ENCODE measurements at regions not wholly inside any gene's neighbourhood (a gene's known extent, or its start where the extent isn't known, plus 50 kb on each side); places are given as distances from the start of the nearest gene placed in this dataset.
"Not testable (repeated sequence)": the region's sequence is repeated elsewhere in the genome, so short reads cannot be mapped to it uniquely, and the experiment has no call there.

DNA sequence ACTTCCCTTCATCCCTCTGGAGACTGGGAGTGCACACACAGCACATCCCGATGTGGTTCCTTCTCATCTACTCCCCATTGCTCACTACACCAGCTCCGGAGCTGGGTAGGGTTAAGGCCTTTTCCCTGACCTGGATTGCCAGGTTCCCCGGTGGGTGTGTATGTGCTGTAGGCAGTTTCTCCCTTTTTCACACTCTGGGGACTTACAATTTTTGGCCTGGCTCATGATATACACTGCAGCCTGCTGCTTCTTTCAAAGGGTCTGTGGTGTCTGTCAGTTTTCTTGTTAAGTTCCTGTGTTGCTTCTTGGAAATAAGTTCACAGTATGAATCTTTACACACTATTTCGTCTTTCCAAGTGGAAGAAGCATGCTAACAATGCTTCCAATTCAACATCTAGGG, 405.5 kb downstream of the UTRN start:
- DNase-seq, result no peak

- not testable (repeated sequence) for DNase-seq
These were observed 406.9 kb downstream of the UTRN start for GRCh38 chr6:144692050-144692449.

DNA sequence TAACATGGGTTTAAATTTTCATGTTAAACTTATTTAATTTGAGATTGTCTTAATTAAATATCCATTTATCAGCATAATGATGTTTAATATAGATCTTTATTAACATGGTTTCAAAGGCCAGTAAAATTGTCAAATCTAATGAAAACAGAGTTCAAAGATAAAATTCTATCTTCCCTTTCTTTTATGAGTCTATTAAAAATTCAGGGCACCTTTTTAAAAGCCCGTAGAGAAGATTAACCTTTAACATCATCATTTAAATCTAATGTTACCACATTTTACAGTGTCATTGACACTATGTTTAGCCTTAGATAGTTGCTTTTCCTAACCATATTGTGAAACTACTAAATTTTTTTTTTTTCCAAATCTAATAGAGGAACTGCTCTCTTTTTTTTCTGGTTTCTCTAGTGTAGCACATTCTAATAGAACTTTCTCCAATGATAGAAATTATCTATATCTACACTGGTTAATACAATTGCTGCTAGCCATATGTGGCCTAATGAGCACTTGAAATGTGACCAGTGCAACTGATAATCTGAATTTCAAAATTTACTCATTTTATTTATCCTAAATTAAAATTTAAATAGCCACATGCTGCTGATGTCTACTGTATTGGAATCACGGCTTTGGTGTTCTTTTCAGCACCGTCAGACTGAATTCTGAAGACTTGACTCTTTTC, 410.9 kb downstream of the UTRN start:
- DNase-seq, result no peak

DNA sequence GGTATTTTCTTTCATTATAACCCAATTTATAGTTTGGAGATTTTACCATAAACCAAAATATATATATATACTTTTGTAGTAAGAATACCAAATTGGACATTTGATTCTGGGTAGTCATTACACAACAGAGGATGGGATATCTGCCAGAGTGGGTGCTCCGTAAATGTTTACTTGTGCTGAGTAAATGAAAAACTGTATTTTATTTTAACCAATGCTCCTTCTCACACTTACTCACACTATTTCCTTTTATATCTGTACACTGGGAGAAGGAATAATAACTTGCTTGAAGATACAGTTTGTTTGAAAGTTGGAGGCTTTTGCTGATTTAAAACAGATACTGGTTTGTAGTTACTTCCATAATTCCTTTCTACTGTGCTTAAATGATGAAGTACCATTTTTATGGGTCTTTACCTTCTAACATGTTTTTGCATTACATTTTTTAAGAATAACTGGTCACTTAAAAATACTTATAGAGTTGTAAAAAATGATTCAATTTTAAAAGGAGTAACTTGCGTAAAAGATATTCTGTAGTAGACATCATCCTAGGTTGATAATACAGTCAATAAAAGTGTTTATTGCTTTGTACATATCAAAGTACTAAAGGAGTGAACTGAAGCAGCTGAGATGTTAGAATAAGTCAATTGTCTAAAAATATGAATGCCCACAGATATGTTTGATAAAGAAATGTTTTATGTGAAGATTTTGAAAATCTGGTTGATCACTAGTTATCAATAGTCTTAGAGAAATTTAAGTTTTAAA, 411.7 kb downstream of the UTRN start:
- DNase-seq, result no peak

DNA sequence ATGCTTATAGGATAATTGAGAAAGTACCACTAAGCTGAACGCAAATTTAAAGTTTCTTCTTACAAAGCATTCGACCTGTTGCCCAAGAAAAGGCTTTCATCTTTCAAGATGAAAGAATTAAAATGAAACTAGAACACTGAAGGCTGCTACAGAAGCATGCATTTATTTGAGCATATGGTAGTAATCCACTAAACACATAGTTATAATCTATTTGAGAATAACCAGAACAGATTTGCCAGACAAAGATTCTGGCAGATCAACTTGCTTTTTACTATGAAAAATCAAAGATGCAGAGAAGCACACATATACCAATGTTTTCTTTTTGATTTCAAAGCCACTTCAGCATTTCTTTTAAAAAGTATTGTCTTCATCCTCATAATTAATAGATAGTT, 412.2 kb downstream of the UTRN start:
- DNase-seq, result no peak

DNA sequence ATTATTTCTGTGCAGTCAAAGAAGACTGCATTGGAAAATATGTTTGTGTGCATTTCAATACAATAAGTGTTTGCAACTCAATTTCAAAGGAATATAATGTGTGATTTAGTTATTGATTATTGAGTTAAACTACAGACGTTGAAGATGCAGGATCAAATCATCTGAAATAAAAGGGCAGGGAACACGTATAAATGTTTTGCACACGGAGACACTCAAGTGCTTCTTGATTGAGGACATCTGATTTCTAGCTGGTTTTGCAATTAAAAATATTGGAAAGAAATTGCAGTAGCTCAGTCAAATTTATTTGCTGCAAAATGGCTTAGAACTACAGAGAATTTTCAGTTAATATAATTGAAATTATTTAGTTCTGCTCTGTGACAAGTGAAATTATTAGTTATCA, 412.7 kb downstream of the UTRN start:
- no peak for DNase-seq

- no peak for DNase-seq
These were observed 417.6 kb downstream of the UTRN start for GRCh38 chr6:144702781-144703180.

GRCh38 chr6:144710207-144710606, 425.1 kb downstream of the UTRN start:
- no peak for DNase-seq

DNA sequence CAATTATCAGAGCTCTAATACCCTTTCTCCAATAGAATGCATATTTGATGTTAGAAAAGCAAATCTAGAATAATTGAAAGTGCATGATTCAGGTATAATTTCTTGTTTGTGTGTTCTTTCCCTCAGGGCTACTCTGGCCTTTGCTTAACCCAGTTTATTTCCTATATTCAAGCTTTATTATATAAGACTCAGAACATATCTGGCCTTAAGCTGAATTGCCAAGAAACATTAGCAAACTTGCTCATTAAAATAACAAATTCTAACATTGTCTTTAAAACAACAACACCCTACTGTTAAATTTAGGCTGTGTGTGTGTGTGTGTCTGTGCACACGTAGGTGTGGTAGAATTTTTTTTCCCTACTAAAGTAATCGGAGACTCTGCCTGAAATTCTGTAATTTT, 426.5 kb downstream of the UTRN start:
- no peak for DNase-seq

DNA sequence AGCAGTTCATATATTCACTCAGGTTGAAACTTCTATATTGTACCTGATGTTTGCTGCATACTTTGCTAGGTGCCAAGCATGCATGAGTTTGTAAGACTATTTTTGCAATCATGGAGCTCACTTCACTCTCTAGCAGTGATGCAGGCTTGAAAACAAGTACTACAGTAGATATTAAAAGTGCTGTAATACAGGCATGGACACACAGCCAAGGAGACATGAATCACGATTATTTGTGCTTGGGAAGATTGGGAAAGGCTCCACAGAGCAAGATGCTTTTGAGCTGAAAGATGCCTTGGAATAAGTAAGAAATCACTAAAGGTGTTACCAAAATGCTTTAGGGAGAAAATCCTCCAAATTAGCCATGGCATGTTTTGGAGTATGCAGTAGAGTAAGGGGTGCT, 427.4 kb downstream of the UTRN start:
- DNase-seq, result no peak

GRCh38 chr6:144714021-144714712, 429.0 kb downstream of the UTRN start:
- DNase-seq, result no peak

DNA sequence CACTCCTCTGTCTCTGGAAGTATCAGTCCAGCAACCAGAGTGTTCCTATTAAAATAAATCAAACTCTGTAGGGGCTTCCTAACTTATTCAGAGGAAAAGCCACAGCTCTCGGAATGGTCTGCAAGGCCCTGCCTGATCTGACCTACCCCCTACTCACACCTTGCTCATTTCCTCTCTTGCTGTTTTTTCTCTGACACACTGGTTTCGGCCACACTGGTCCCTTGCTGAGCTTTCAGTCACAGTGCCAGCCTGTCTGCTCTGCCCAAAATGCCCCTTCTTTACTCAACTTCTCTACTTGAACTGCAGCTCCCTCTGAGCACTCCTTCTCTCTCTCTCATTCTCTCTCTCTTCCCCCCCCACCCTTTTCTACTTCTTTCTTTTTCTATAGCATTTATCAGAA, 430.2 kb downstream of the UTRN start:
- DNase-seq, result no peak

- DNase-seq, result no peak
These were observed 433.3 kb downstream of the UTRN start for GRCh38 chr6:144718431-144718830.

- DNase-seq, result no peak
These were observed 436.1 kb downstream of the UTRN start for GRCh38 chr6:144721232-144721631.

GRCh38 chr6:144722154-144722737, 437.1 kb downstream of the UTRN start:
- DNase-seq, result no peak

GRCh38 chr6:144722925-144723324, 437.8 kb downstream of the UTRN start:
- DNase-seq, result no peak

DNA sequence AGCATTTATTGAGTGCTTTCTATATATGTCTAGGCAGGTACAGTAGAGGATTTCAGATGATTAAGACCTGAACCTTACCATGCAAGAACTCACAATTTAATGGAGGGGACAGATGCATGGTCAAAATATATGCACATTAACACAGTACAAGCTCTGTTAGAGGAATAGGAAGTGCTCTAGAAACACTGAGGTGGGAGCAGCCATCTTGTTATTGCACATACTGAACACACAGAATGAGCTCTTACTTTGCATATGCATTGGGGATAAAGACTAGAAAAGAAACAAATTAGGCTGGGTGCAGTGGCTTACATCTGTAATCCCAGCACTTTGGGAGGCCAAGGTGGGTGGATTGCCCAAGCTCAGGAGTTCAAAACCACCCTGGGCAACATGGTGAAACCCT, 438.3 kb downstream of the UTRN start:
- DNase-seq, result no peak

GRCh38 chr6:144724818-144725217, 439.7 kb downstream of the UTRN start:
- DNase-seq, result no peak

DNA sequence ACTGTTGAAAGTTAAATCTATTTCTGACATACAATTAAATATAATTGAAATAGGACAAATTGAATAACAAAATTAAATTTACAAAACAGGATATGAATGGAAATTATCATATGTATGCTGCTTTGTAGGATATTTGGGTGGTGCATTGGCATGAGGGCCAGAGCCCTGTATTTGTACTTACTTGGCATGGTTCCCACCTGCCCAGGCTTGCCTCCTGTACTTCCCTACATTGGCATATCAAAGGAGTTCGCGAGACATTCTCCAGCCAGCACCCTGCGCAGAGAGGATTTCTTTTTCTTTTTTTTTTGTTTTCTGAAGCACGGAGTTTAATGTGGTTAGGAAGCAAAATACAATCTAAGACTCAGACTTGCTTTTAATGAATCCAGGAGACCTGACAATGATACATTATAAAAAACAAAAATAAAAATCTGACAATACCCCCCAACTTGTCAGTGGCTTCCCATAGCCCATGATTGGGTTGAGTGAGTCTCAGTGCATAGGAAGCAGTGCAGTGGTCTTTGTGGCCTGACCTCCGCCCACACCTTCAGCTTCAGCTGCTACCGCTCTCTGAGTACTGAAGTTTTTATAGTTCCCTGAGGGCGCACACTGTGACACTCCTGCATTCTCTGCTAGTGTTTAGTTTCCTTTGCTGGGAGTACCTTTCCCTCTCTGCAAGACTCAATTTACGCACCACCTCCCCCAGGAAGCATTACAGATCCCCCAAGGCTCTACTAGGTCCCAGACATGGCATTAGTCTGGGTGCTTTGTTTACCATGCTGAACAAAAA, 440.8 kb downstream of the UTRN start:
- DNase-seq, result no peak

GRCh38 chr6:144728804-144729203, 443.7 kb downstream of the UTRN start:
- no peak for DNase-seq

- no peak for DNase-seq
These were observed 444.4 kb downstream of the UTRN start for GRCh38 chr6:144729502-144729901.

GRCh38 chr6:144730088-144730645, 445.0 kb downstream of the UTRN start:
- no peak for DNase-seq

Measured in effector CD8-positive, alpha-beta T cell (primary cell).